H1 (cell line): ENCODE measurements at regions not wholly inside any gene's neighbourhood (a gene's known extent, or its start where the extent isn't known, plus 50 kb on each side); places are given as distances from the start of the nearest gene placed in this dataset.

ENCODE experiments used
- CHD2 ChIP-seq: IDR thresholded peaks from 2 replicates; pipeline ENCODE4 v1.6.1; 2012; ENCODE audit warnings: low read length, improper control_type of control experiment
- CTCF ChIP-seq, 3 experiments: IDR thresholded peaks; 1 replicate in 2 of 3; 2 replicates in 1 of 3; pipeline versions ENCODE4 v1.5.1 to v1.6.1; 2011; ENCODE audit warnings: low read length in 3 of 3, mild to moderate bottlenecking in 3 of 3, inconsistent platforms in 2 of 3, low read depth in 1 of 3, moderate library complexity in 1 of 3; ENCODE audit not compliant: insufficient read depth in 1 of 3; ENCODE audit errors: control extremely low read depth in 1 of 3
- EP300 ChIP-seq, 2 experiments: IDR thresholded peaks; 1 replicate in 1 of 2; 2 replicates in 1 of 2; pipeline ENCODE4 v1.6.1; 2011 to 2012; ENCODE audit warnings: low read depth in 2 of 2, low read length in 2 of 2, mild to moderate bottlenecking in 2 of 2, borderline replicate concordance in 1 of 2, inconsistent platforms in 1 of 2, moderate library complexity in 1 of 2
- RXRA ChIP-seq: IDR thresholded peaks from 2 replicates; pipeline ENCODE4 v1.6.1; 2011; ENCODE audit warnings: low read depth, mild to moderate bottlenecking, low read length, moderate library complexity; ENCODE audit not compliant: insufficient read depth

GRCh38 chr7:36084485-36085091, 68.5 kb upstream of the EEPD1 start (continued):
- TF ChIP-seq CTCF (IDR thresholded peaks at IDR 0.05; ENCODE audit: control extremely low read depth in 1 of 3, insufficient read depth in 1 of 3, low read depth in 1 of 3, low read length in 3 of 3) (peak; percentile 59 to 83 (median 71); a peak in 3 of 4 replicates), CHD2 (0 out of 2 replicates have a peak, but pooled peaks have one; percentile 14), EP300 (IDR thresholded peaks at IDR 0.05; ENCODE audit: borderline replicate concordance in 1 of 2, low read depth in 2 of 2, low read length in 2 of 2) (peak in 1 of 2 experiments; percentile 92; a peak in 1 of 3 replicates), RXRA (no peak)
- TF ChIP-seq, all 59 proteins: peak for 7
